B cell (primary cell): ENCODE measurements at regions not wholly inside any gene's neighbourhood (a gene's known extent, or its start where the extent isn't known, plus 50 kb on each side); places are given as distances from the start of the nearest gene placed in this dataset.

ENCODE experiments used
- ATAC-seq: fragments of 200-7000 bp; cut with Tn5 transposase; one replicate; pipeline ENCODE4 v1.10.0; 2021; ENCODE audit warnings: low read depth, mild to moderate bottlenecking, moderate number of reproducible peaks, moderate library complexity
- CTCF ChIA-PET: fragments of 350-600 bp; sonication (Branson Sonifier 250); formaldehyde crosslinking; loops from one replicate; lab custom pipeline; 2021; ENCODE audit warnings: antibody characterized with exemption, inconsistent platforms; lab: Charles Lee
- POLR2A ChIA-PET: fragments of 350-600 bp; sonication (Branson Sonifier 250); formaldehyde crosslinking; loops from one replicate; lab custom pipeline; 2021; ENCODE audit warnings: antibody characterized with exemption; lab: Charles Lee
- DNase-seq: peaks from one replicate; pipeline ENCODE4 v3.0.0; 2013
- H2AFZ ChIP-seq: 2 replicates; pipeline ENCODE4 v1.6.1; 2012; ENCODE audit warnings: mild to moderate bottlenecking, low read depth, low read length; ENCODE audit not compliant: insufficient read depth, poor library complexity, severe bottlenecking
- H3K27ac ChIP-seq, 2 donors: 1 replicate in 1 of 2; 2 replicates in 1 of 2; pipeline ENCODE4 v1.5.1; 2012 to 2013; ENCODE audit warnings: low read length in 2 of 2, mild to moderate bottlenecking in 2 of 2, moderate library complexity in 1 of 2
- H3K27me3 ChIP-seq, 4 experiments: fragments of 200-600 bp in 1 of 4; sonication (generic) in 1 of 4; replicated peaks in 1 of 4; 1 replicate in 2 of 4; 2 replicates in 2 of 4; pipeline versions ENCODE4 v1.6.1 to v1.7.0; 2013 to 2016; ENCODE audit warnings: low read length in 3 of 4, mild to moderate bottlenecking in 2 of 4, mixed read lengths in 1 of 4, moderate library complexity in 1 of 4; ENCODE audit not compliant: insufficient read depth in 4 of 4, control insufficient read depth in 3 of 4; ENCODE audit errors: control extremely low read depth in 1 of 4
- H3K36me3 ChIP-seq, 2 experiments: replicated peaks in 1 of 2; 1 replicate in 1 of 2; 2 replicates in 1 of 2; pipeline versions ENCODE4 v1.6.1 to v1.7.1; 2013; ENCODE audit warnings: low read length in 1 of 2; ENCODE audit not compliant: insufficient read depth in 2 of 2, control insufficient read depth in 1 of 2; ENCODE audit errors: control extremely low read depth in 1 of 2, extremely low read depth in 1 of 2
- H3K4me1 ChIP-seq, 2 donors: fragments of 200-600 bp in 1 of 2; sonication (generic) in 1 of 2; 1 replicate in 1 of 2; 2 replicates in 1 of 2; pipeline versions ENCODE4 v1.5.1 to v1.6.1; 2013 to 2017; ENCODE audit warnings: low read length in 2 of 2; ENCODE audit not compliant: control insufficient read depth in 2 of 2, insufficient read depth in 2 of 2
- H3K4me2 ChIP-seq: replicated peaks from 2 replicates; pipeline ENCODE3; 2012; ENCODE audit warnings: mild to moderate bottlenecking, low read depth, low read length; ENCODE audit not compliant: poor library complexity, severe bottlenecking
- H3K4me3 ChIP-seq, 5 experiments: fragments of 200-600 bp in 1 of 5; sonication (generic) in 1 of 5; 1 replicate in 3 of 5; 2 replicates in 2 of 5; pipeline versions ENCODE4 v1.5.1 to v1.7.0; 2011 to 2016; ENCODE audit warnings: low read length in 4 of 5, mild to moderate bottlenecking in 4 of 5, low read depth in 2 of 5, control low read depth in 1 of 5, moderate library complexity in 1 of 5; ENCODE audit not compliant: insufficient read depth in 1 of 5; ENCODE audit errors: control extremely low read depth in 1 of 5, extremely low read depth in 1 of 5
- H3K79me2 ChIP-seq: fragments of 200-600 bp; sonication (generic); one replicate; pipeline ENCODE4 v1.6.0; 2016; ENCODE audit warnings: low read length; ENCODE audit not compliant: control insufficient read depth, insufficient read depth
- H3K9ac ChIP-seq: fragments of 200-600 bp; sonication (generic); 2 replicates; pipeline ENCODE4 v1.6.1; 2017; ENCODE audit warnings: mild to moderate bottlenecking, low read length, moderate library complexity
- H3K9me3 ChIP-seq, 3 donors: one replicate each; pipeline versions ENCODE4 v1.6.1 to v1.7.1; 2013; ENCODE audit warnings: low read length in 2 of 3; ENCODE audit not compliant: control insufficient read depth in 2 of 3, insufficient read depth in 1 of 3; ENCODE audit errors: control extremely low read depth in 1 of 3
- H4K20me1 ChIP-seq: 2 replicates; pipeline ENCODE4 v1.6.0; 2012; ENCODE audit warnings: mild to moderate bottlenecking, low read length; ENCODE audit not compliant: insufficient read depth, control insufficient read depth, poor library complexity, severe bottlenecking
- H3K27ac Mint-ChIP-seq: one replicate; pipeline ENCODE4 v1.8.0; 2021; ENCODE audit warnings: mixed read lengths
- H3K27me3 Mint-ChIP-seq: one replicate; pipeline ENCODE4 v1.8.0; 2021; ENCODE audit warnings: mixed read lengths
- H3K4me1 Mint-ChIP-seq: one replicate; pipeline ENCODE4 v1.8.0; 2021; ENCODE audit warnings: mixed read lengths
- H3K4me3 Mint-ChIP-seq: one replicate; pipeline ENCODE4 v1.8.0; 2021; ENCODE audit warnings: mixed read lengths
- H3K9me3 Mint-ChIP-seq: one replicate; pipeline ENCODE4 v1.8.0; 2022; ENCODE audit warnings: mixed read lengths; ENCODE audit not compliant: insufficient read depth
- CTCF ChIP-seq: fragments of 200-600 bp; IDR thresholded peaks from one replicate; pipeline ENCODE4 v1.8.0; 2022; ENCODE audit warnings: antibody characterized with exemption, mild to moderate bottlenecking
- EZH2 ChIP-seq: IDR thresholded peaks from 2 replicates; pipeline ENCODE4 v1.6.1; 2012; ENCODE audit warnings: borderline replicate concordance, low read depth, mild to moderate bottlenecking, moderate library complexity, low read length; ENCODE audit not compliant: insufficient read depth, poor library complexity, severe bottlenecking
- WGBS: methylation state at CpG from one replicate; pipeline ENCODE4 v1.1.5; 2013; ENCODE audit warnings: missing lambda C conversion rate; ENCODE audit not compliant: insufficient coverage; 5-methylcytosine and 5-hydroxymethylcytosine counted together
- intact Hi-C: fragments of 100-400 bp; cut with micrococcal nuclease; formaldehyde crosslinking; loops from one replicate; pipeline ENCODE4 v1.10.0; 2022

- Histone ChIP-seq H3K79me2 (no peaks in the 10 kb centered on the region), H3K4me1 (peaks cover 58 to 66% of the 10 kb centered on the region in 2 donors), H3K9me3 (peaks cover 0 to 1% (median 0%) of the 10 kb centered on the region in 3 donors), H3K27ac (peak overlapping the region; percentile 83 to 93), H3K36me3 (no peaks in the 10 kb centered on the region), H3K4me3 (peak overlapping the region; percentile 15 to 50 (median 24)), H3K9ac (peak overlapping the region; percentile 57), H2AFZ (peak overlapping the region; percentile 82), H3K27me3 (no peaks in the 10 kb centered on the region), H4K20me1 (no peaks in the 10 kb centered on the region), H3K4me2 (peak overlapping the region; percentile 69)
- TF ChIP-seq EZH2 (no peak), CTCF (no peak)
- H3K4me3 Mint-ChIP-seq, result peak overlapping the region; percentile 88
- intact Hi-C loops, result loop anchor here (2.0 to 5.0 kb wide), 2 partner anchors 78 to 237 kb away; partner anchors contain the start of gene ZNF217
- H3K27me3 Mint-ChIP-seq, result no peaks in the 10 kb centered on the region
- peak overlapping the region; percentile 98 for H3K27ac Mint-ChIP-seq
- no CpG with 5 or more reads among the region's 8 CpGs for WGBS
- DNase-seq, result peak; percentile 31
- POLR2A ChIA-PET, result interaction anchor here (0.9 to 1.4 kb wide), 2 partner anchors 235 to 237 kb away, joined by 3 to 4 read pairs; partner anchors contain the start of gene ZNF217
- peaks cover 3% of the 10 kb centered on the region for H3K9me3 Mint-ChIP-seq
- CTCF ChIA-PET, result interaction anchor here (1.3 to 2.3 kb wide), 2 partner anchors 14 to 37 kb away, joined by 4 to 7 read pairs; no protein-coding TSS in a partner anchor
- ATAC-seq, result no peak
- peaks cover 75% of the 10 kb centered on the region for H3K4me1 Mint-ChIP-seq
These were observed 235.7 kb upstream of the ZNF217 start for GRCh38 chr20:53829255-53829723.

- no peak for ATAC-seq
- Histone ChIP-seq H3K27ac (peak overlapping the region; percentile 83 to 93), H3K4me1 (peaks cover 53 to 61% of the 10 kb centered on the region in 2 donors), H3K9me3 (peaks cover 0 to 1% (median 0%) of the 10 kb centered on the region in 3 donors), H4K20me1 (no peaks in the 10 kb centered on the region), H3K79me2 (no peaks in the 10 kb centered on the region), H3K4me2 (peak overlapping the region; percentile 69), H3K27me3 (no peaks in the 10 kb centered on the region), H2AFZ (peak overlapping the region; percentile 82), H3K9ac (peak overlapping the region; percentile 57), H3K4me3 (peak overlapping the region; percentile 15 to 50 (median 24)), H3K36me3 (no peaks in the 10 kb centered on the region)
- peaks cover 70% of the 10 kb centered on the region for H3K4me1 Mint-ChIP-seq
- peak overlapping the region; percentile 88 for H3K4me3 Mint-ChIP-seq
- peaks cover 3% of the 10 kb centered on the region for H3K9me3 Mint-ChIP-seq
- POLR2A ChIA-PET, result interaction anchor here (0.9 kb wide), 1 partner anchor 236 kb away, joined by 3 read pairs; no protein-coding TSS in a partner anchor
- H3K27me3 Mint-ChIP-seq, result no peaks in the 10 kb centered on the region
- DNase-seq, result peak; percentile 27
- WGBS, result 0% methylated on average over 1 of the region's 6 CpGs
- peak overlapping the region; percentile 98 for H3K27ac Mint-ChIP-seq
- intact Hi-C loops, result loop anchor here (2.0 to 5.0 kb wide), 2 partner anchors 78 to 236 kb away; partner anchors contain the start of gene ZNF217
- TF ChIP-seq EZH2 (no peak), CTCF (no peak)
- CTCF ChIA-PET, result interaction anchor here (0.6 to 1.3 kb wide), 2 partner anchors 15 to 92 kb away, joined by 4 read pairs; no protein-coding TSS in a partner anchor
These were observed 235.1 kb upstream of the ZNF217 start for GRCh38 chr20:53828682-53829254.
